ENCODE measurements at regions not wholly inside any gene's neighbourhood (a gene's known extent, or its start where the extent isn't known, plus 50 kb on each side); places are given as distances from the start of the nearest gene placed in this dataset.

GRCh38 chr5:18497089-18497488 lies 862.8 kb downstream of the TAF11L14 start:
- no peak overlapping the region for H3K4me2 ChIP-seq (ENCODE audit: low read depth, low read length)
- H4K20me1 ChIP-seq (ENCODE audit: insufficient read depth, low read length) = no peaks in the 10 kb centered on the region
- no peaks in the 10 kb centered on the region for H3K36me3 ChIP-seq (ENCODE audit: control insufficient read depth, insufficient read depth, low read length)
- H4K91ac ChIP-seq (ENCODE audit: insufficient read depth, low read depth, low read length) = no peak overlapping the region
- H2AK9ac ChIP-seq (replicated peaks; ENCODE audit: low read depth, low read length, poor library complexity) = no peak overlapping the region
- no peak overlapping the region for H2AFZ ChIP-seq (replicated peaks; ENCODE audit: low read length, poor library complexity)
- no peak overlapping the region for H4K5ac ChIP-seq (ENCODE audit: low read depth, low read length)
- no peaks in the 10 kb centered on the region for H3K27me3 ChIP-seq (ENCODE audit: control insufficient read depth, insufficient read depth, low read length)
- no peak overlapping the region for H3K4ac ChIP-seq (ENCODE audit: low read depth, low read length)
- no peak overlapping the region for H2BK5ac ChIP-seq (ENCODE audit: low read depth, low read length, poor library complexity, severe bottlenecking)
- H3K9me3 ChIP-seq (ENCODE audit: control insufficient read depth, insufficient read depth, low read length) = peaks cover 3% of the 10 kb centered on the region; the same call in 1 of the 2 replicates
- in situ Hi-C loops (cut with MboI; ENCODE audit: low sequenced_read_pairs) = no loop called here
- H3K23ac ChIP-seq (ENCODE audit: low read depth, low read length) = no peak overlapping the region
- no peak overlapping the region for H4K8ac ChIP-seq (ENCODE audit: low read depth in 2 of 2, low read length in 2 of 2)
- no peaks in the 10 kb centered on the region for H3K79me1 ChIP-seq (ENCODE audit: low read depth in 1 of 2, low read length in 2 of 2)
- no peak overlapping the region for H2BK120ac ChIP-seq (ENCODE audit: low read depth, low read length)
- H2BK15ac ChIP-seq (ENCODE audit: low read depth, low read length) = no peak overlapping the region
- no peaks in the 10 kb centered on the region for H3K4me1 ChIP-seq (ENCODE audit: control insufficient read depth, insufficient read depth, low read length)
- dilution Hi-C loops (cut with HindIII; ENCODE audit: low sequenced_read_pairs, unreplicated experiment) = no loop called here
- POLR2A ChIA-PET (ENCODE audit: unreplicated experiment) = no interaction called here
- DNase-seq = no peak
- no TSS peak for BruUV-seq (replicated peaks)
- H3K4me3 ChIP-seq (ENCODE audit: insufficient read depth, low read depth, low read length) = no peak overlapping the region
- intact Hi-C loops (cut with micrococcal nuclease) = no loop called here
- no peak for ATAC-seq (ENCODE audit: low read depth)
- H3K14ac ChIP-seq (replicated peaks; ENCODE audit: low read depth, low read length) = no peak overlapping the region
- CTCF ChIA-PET = no interaction called here
- H3K27ac ChIP-seq (ENCODE audit: insufficient read depth, low read length) = no peak overlapping the region
- no peak overlapping the region for H3K56ac ChIP-seq (ENCODE audit: extremely low read depth, insufficient read depth, low read length)
- no peak overlapping the region for H2BK20ac ChIP-seq (ENCODE audit: low read depth, low read length)
- H2AK5ac ChIP-seq (ENCODE audit: low read depth, low read length) = no peak overlapping the region
- no peak overlapping the region for H3K9ac ChIP-seq (ENCODE audit: low read depth, low read length)
- TF ChIP-seq, protein P1, sequence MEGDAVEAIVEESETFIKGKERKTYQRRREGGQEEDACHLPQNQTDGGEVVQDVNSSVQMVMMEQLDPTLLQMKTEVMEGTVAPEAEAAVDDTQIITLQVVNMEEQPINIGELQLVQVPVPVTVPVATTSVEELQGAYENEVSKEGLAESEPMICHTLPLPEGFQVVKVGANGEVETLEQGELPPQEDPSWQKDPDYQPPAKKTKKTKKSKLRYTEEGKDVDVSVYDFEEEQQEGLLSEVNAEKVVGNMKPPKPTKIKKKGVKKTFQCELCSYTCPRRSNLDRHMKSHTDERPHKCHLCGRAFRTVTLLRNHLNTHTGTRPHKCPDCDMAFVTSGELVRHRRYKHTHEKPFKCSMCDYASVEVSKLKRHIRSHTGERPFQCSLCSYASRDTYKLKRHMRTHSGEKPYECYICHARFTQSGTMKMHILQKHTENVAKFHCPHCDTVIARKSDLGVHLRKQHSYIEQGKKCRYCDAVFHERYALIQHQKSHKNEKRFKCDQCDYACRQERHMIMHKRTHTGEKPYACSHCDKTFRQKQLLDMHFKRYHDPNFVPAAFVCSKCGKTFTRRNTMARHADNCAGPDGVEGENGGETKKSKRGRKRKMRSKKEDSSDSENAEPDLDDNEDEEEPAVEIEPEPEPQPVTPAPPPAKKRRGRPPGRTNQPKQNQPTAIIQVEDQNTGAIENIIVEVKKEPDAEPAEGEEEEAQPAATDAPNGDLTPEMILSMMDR (conservative IDR thresholded peaks at IDR 0.05; ENCODE audit: low read depth, low read length) = no peak
- no peak for TF ChIP-seq POLR2A (IDR thresholded peaks at IDR 0.05; ENCODE audit: low read depth, low read length)
- TF ChIP-seq SMC3 (IDR thresholded peaks at IDR 0.05; ENCODE audit: low read depth, low read length) = no peak
- TF ChIP-seq MAFK (IDR thresholded peaks at IDR 0.05; ENCODE audit: low read depth, low read length) = no peak
- no peak for TF ChIP-seq USF2 (IDR thresholded peaks at IDR 0.05; ENCODE audit: low read depth, low read length)
- TF ChIP-seq RFX5 (IDR thresholded peaks at IDR 0.05; ENCODE audit: low read depth, low read length) = no peak
- TF ChIP-seq MAZ (IDR thresholded peaks at IDR 0.05; ENCODE audit: borderline replicate concordance, low read depth, low read length) = no peak
- no peak for TF ChIP-seq FOS (IDR thresholded peaks at IDR 0.05; ENCODE audit: low read depth, low read length)
- no peak for TF ChIP-seq ELK1 (IDR thresholded peaks at IDR 0.05; ENCODE audit: borderline replicate concordance, low read depth, low read length)
- no peak for TF ChIP-seq MXI1 (IDR thresholded peaks at IDR 0.05; ENCODE audit: borderline replicate concordance, low read depth, low read length)
- no peak for TF ChIP-seq CHD1 (IDR thresholded peaks at IDR 0.05; ENCODE audit: low read depth, low read length)
- TF ChIP-seq BHLHE40 (IDR thresholded peaks at IDR 0.05; ENCODE audit: low read depth, low read length) = no peak
- no peak for TF ChIP-seq CEBPB (IDR thresholded peaks at IDR 0.05; ENCODE audit: low read depth, low read length)
- TF ChIP-seq RCOR1 (IDR thresholded peaks at IDR 0.05; ENCODE audit: insufficient replicate concordance, low read length) = no peak
- no peak for TF ChIP-seq RAD21 (IDR thresholded peaks at IDR 0.05; ENCODE audit: low read length)
- no peak for TF ChIP-seq NFE2L2 (IDR thresholded peaks at IDR 0.05; ENCODE audit: low read depth, low read length)
- H3K9me1 ChIP-seq (ENCODE audit: insufficient read depth, low read length) = no peaks in the 10 kb centered on the region
- H3K18ac ChIP-seq (ENCODE audit: low read depth, low read length) = no peak overlapping the region
- no CpG with 5 or more reads among the region's 2 CpGs for WGBS, 2 experiments (ENCODE audit: extremely low coverage in 2 of 2, insufficient read length in 1 of 2)

Measured in IMR-90 (cell line).